ENCODE measurements at regions not wholly inside any gene's neighbourhood (a gene's known extent, or its start where the extent isn't known, plus 50 kb on each side); places are given as distances from the start of the nearest gene placed in this dataset.

- no peaks in the 10 kb centered on the region for H3K36me3 ChIP-seq (ENCODE audit: insufficient read depth, low read length)
- H3K4me3 ChIP-seq (ENCODE audit: low read depth, low read length, poor library complexity, severe bottlenecking), result no peak overlapping the region
- H4K20me1 ChIP-seq (ENCODE audit: insufficient read depth, low read length), result no peaks in the 10 kb centered on the region
- H3K27ac ChIP-seq (ENCODE audit: low read depth, low read length, poor library complexity, severe bottlenecking), result no peak overlapping the region
- no peaks in the 10 kb centered on the region for H3K27me3 ChIP-seq (ENCODE audit: insufficient read depth, low read length)
- no peak overlapping the region for H3K4me2 ChIP-seq (ENCODE audit: low read length)
- no peaks in the 10 kb centered on the region for H3K9me2 ChIP-seq (ENCODE audit: low read depth, low read length)
- no peaks in the 10 kb centered on the region for H3K79me2 ChIP-seq (ENCODE audit: insufficient read depth, low read length)
- H3K9ac ChIP-seq (ENCODE audit: low read length), result no peak overlapping the region
- H3K4me1 ChIP-seq (ENCODE audit: insufficient read depth, low read length, severe bottlenecking), result no peaks in the 10 kb centered on the region
- H3K9me3 ChIP-seq (ENCODE audit: low read length), result no peaks in the 10 kb centered on the region
- H2AFZ ChIP-seq (ENCODE audit: low read length), result no peak overlapping the region
- no peak for TF ChIP-seq EZH2 (IDR thresholded peaks at IDR 0.05; ENCODE audit: borderline replicate concordance, low read length)
- TF ChIP-seq, protein P1, sequence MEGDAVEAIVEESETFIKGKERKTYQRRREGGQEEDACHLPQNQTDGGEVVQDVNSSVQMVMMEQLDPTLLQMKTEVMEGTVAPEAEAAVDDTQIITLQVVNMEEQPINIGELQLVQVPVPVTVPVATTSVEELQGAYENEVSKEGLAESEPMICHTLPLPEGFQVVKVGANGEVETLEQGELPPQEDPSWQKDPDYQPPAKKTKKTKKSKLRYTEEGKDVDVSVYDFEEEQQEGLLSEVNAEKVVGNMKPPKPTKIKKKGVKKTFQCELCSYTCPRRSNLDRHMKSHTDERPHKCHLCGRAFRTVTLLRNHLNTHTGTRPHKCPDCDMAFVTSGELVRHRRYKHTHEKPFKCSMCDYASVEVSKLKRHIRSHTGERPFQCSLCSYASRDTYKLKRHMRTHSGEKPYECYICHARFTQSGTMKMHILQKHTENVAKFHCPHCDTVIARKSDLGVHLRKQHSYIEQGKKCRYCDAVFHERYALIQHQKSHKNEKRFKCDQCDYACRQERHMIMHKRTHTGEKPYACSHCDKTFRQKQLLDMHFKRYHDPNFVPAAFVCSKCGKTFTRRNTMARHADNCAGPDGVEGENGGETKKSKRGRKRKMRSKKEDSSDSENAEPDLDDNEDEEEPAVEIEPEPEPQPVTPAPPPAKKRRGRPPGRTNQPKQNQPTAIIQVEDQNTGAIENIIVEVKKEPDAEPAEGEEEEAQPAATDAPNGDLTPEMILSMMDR (IDR thresholded peaks at IDR 0.05; ENCODE audit: low read length), result no peak
- H3F3A ChIP-seq (ENCODE audit: insufficient read depth, low read length), result no peaks in the 10 kb centered on the region
These were observed 649.8 kb downstream of the DHX35 start for GRCh38 chr20:39611901-39612300.

DNA sequence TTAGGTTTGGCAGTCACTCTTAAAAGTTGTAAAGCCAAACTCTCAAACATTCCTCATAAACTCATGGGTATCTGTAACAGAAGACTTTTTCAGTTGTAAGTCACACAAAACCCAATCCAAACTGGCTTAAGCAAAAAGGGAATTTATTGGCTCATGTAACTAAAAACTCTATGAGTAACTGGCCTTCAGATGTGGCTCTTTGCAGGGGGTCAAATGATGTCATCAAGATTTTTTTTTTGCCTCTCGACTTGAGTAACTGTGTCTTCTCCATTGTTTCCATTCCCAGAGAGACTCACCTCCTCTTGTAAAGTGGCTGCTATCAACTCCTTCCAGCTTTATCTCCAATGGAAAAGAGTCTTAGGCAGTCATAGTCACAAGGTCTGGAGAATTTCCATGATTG lies 645.0 kb downstream of the DHX35 start:
- no peak overlapping the region for H3K27ac ChIP-seq (ENCODE audit: low read depth, low read length, poor library complexity, severe bottlenecking)
- no peak overlapping the region for H3K9ac ChIP-seq (ENCODE audit: low read length)
- H3K9me2 ChIP-seq (ENCODE audit: low read depth, low read length), result no peaks in the 10 kb centered on the region
- H3K4me2 ChIP-seq (ENCODE audit: low read length), result no peak overlapping the region
- no peaks in the 10 kb centered on the region for H3K4me1 ChIP-seq (ENCODE audit: insufficient read depth, low read length, severe bottlenecking)
- no peaks in the 10 kb centered on the region for H3K9me3 ChIP-seq (ENCODE audit: low read length)
- H3F3A ChIP-seq (ENCODE audit: insufficient read depth, low read length), result no peaks in the 10 kb centered on the region
- H3K27me3 ChIP-seq (ENCODE audit: insufficient read depth, low read length), result no peaks in the 10 kb centered on the region
- H4K20me1 ChIP-seq (ENCODE audit: insufficient read depth, low read length), result no peaks in the 10 kb centered on the region
- no peaks in the 10 kb centered on the region for H3K36me3 ChIP-seq (ENCODE audit: insufficient read depth, low read length)
- no peaks in the 10 kb centered on the region for H3K79me2 ChIP-seq (ENCODE audit: insufficient read depth, low read length)
- no peak for TF ChIP-seq EZH2 (IDR thresholded peaks at IDR 0.05; ENCODE audit: borderline replicate concordance, low read length)
- TF ChIP-seq, protein P1 (IDR thresholded peaks at IDR 0.05; ENCODE audit: low read length), result no peak
- H2AFZ ChIP-seq (ENCODE audit: low read length), result no peak overlapping the region
- no peak overlapping the region for H3K4me3 ChIP-seq (ENCODE audit: low read depth, low read length, poor library complexity, severe bottlenecking)

DNA sequence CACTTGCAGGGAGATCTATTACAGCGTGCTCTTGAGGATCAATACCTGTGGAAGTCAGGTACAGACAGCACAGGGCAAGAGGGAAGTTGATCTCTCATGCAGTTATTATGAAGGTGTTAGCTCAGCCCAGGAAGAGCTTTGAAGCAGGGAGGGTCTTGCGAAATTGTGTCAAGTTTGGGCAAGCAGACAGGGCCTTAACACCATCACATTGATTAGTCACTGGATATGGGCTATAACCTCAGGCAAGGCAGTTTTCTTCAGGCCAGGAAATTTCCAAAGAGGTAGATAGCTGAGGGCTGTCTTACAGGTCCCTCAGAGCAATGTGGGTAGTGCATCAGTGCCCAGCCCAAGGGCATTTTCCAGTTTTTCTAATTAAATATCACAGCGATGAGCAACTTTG lies 643.8 kb downstream of the DHX35 start:
- no peak for TF ChIP-seq EZH2 (IDR thresholded peaks at IDR 0.05; ENCODE audit: borderline replicate concordance, low read length)
- TF ChIP-seq, protein P1 (IDR thresholded peaks at IDR 0.05; ENCODE audit: low read length), result no peak
- H4K20me1 ChIP-seq (ENCODE audit: insufficient read depth, low read length), result no peaks in the 10 kb centered on the region
- H3K36me3 ChIP-seq (ENCODE audit: insufficient read depth, low read length), result no peaks in the 10 kb centered on the region
- H3K79me2 ChIP-seq (ENCODE audit: insufficient read depth, low read length), result no peaks in the 10 kb centered on the region
- H3K27ac ChIP-seq (ENCODE audit: low read depth, low read length, poor library complexity, severe bottlenecking), result no peak overlapping the region
- H2AFZ ChIP-seq (ENCODE audit: low read length), result no peak overlapping the region
- H3K9me3 ChIP-seq (ENCODE audit: low read length), result no peaks in the 10 kb centered on the region
- no peaks in the 10 kb centered on the region for H3F3A ChIP-seq (ENCODE audit: insufficient read depth, low read length)
- H3K4me1 ChIP-seq (ENCODE audit: insufficient read depth, low read length, severe bottlenecking), result no peaks in the 10 kb centered on the region
- H3K4me3 ChIP-seq (ENCODE audit: low read depth, low read length, poor library complexity, severe bottlenecking), result no peak overlapping the region
- H3K27me3 ChIP-seq (ENCODE audit: insufficient read depth, low read length), result no peaks in the 10 kb centered on the region
- H3K9me2 ChIP-seq (ENCODE audit: low read depth, low read length), result no peaks in the 10 kb centered on the region
- no peak overlapping the region for H3K9ac ChIP-seq (ENCODE audit: low read length)
- H3K4me2 ChIP-seq (ENCODE audit: low read length), result no peak overlapping the region
